HG02885 (cell line): ENCODE measurements at regions not wholly inside any gene's neighbourhood (a gene's known extent, or its start where the extent isn't known, plus 50 kb on each side); places are given as distances from the start of the nearest gene placed in this dataset.
"Not testable (repeated sequence)": the region's sequence is repeated elsewhere in the genome, so short reads cannot be mapped to it uniquely, and the experiment has no call there.

Source experiments
- ATAC-seq: cut with Tn5 transposase; IDR thresholded peaks from one replicate; pipeline ENCODE4 v1.9.1; 2021; ENCODE audit warnings: mild to moderate bottlenecking; ENCODE audit not compliant: unreplicated experiment, poor library complexity

DNA sequence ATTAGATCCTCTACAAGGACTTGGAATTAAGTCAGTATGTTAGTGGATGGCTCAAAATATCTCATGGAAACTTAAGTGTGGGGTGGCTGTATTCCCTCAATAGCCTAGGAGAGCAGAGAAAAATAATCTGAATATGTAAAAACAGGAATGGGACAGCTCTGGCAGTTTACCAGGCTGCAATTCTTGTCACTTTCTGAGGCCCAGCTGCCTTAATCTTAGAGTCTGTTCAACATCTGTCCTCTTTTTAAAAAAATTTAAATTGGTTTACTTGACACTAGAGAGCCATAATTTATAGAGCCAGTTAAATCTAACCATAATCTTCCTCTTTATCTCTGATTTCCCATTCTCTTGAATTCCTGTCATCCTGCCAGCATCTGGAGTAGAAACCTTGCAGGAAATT lies 109.2 kb upstream of the CXCL13 start:
- no peak for ATAC-seq

- ATAC-seq, result no peak
Measured at GRCh38 chr4:77500801-77501200, 104.8 kb upstream of the CXCL13 start.

DNA sequence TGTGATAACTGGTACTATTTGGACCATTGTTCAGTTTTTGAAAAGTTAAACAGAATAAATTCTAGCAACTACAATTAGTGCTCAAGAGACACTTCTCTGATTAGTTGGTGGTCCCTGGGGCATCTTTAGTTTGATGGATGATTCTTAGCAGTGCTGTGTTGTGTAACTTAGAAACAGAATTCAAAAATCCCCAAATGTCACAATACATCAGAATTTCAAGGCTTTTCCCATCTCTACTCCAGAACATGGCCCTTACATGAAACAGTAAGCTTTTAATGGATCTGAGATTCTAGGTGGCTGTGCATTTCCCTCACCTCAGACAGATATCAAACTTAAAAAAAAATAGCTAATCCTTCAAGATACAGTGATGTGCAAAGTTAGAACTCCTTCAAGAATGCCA lies 104.4 kb upstream of the CXCL13 start:
- ATAC-seq, result no peak

DNA sequence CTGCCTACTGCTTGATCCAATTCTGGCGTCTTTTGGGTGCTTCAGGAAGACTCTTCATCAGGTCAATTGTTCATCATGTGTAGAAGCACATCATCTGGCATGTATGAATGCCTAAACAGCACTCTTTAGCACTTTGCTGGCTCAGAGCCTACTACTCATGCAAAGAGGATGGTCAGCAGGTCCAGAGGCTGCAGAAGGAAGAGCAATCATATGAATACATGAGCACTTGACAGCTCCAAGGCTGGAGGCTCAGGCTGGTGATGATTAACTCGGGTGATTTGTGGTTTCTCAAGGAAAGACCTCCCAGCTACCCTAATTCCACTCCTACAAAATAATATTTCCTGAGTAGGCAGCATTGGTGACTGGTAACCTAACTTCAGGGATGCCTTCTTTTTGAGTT lies 103.8 kb upstream of the CXCL13 start:
- no peak for ATAC-seq

DNA sequence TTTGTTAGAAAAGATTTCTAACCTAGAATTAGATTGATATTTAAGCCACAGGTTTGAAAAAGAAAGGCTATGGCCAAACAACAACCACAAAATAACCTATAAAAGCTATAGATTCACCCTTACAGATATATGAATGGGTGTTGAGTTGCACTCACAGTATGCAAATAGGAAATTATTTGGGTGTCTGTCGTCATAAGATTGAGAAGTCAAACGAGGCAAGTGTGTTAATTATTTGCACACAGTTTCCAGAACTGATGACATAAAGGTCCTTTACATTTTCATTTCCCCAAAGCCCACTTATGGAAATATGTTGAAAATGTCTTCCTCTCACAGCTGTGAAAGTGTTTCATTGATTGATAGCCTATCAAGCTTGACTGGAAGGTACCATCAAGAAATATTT lies 101.2 kb upstream of the CXCL13 start:
- ATAC-seq, result no peak

GRCh38 chr4:77505275-77505957 lies 100.2 kb upstream of the CXCL13 start:
- no peak for ATAC-seq

GRCh38 chr4:77505958-77506319 lies 99.7 kb upstream of the CXCL13 start:
- ATAC-seq, result no peak

- no peak for ATAC-seq
Measured at GRCh38 chr4:77510367-77510766, 95.3 kb upstream of the CXCL13 start.

DNA sequence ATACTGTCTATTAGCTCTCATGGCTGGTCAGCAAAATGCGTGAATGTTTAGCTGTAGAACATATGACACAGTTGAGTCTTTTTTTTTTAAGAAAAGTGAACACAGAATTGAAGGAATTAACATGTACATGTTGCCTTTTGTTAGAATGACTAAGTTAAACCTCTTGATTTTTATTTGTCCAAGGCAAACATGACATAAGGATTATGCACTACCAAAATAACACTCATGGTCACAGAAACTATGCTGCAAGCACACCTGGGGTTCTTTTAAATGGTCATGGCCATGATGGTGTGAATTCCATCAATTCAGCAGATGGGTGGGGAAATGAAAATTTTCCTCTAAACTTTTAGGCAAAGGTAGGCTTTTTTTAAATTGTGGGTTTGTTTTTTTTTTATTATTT lies 80.1 kb upstream of the CXCL13 start:
- no peak for ATAC-seq

DNA sequence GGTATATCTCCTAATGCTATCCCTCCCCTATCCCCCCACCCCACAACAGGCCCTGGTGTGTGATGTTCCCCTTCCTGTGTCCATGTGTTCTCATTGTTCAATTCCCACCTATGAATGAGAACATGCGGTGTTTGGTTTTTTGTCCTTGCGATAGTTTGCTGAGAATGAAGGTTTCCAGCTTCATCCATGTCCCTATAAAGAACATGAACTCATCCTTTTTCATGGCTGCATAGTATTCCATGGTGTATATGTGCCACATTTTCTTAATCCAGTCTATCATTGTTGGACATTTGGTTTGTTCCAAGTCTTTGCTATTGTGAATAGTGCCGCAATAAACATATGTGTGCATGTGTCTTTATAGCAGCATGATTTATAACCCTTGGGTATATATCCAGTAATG lies 77.7 kb upstream of the CXCL13 start:
- ATAC-seq, result not testable (repeated sequence)

DNA sequence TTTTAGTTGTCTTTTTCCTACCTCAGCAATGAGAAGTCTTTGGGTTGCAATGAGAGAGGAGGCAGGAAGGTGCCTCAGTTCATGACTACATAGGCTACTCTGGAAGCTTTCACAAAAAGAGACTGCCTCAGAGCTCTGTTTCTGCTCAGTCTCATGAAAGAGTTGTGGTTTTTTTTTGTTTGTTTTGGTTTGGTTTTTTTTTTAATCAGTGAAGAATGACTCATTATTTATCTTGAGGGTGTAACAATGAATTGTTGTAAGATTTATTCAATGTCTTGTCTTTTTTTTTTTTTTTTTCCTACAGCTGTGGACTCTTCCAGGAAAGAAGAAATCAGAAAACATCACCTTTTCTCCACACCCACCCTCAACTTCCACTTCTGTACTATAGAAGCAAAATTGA lies 67.5 kb upstream of the CXCL13 start:
- no peak for ATAC-seq

DNA sequence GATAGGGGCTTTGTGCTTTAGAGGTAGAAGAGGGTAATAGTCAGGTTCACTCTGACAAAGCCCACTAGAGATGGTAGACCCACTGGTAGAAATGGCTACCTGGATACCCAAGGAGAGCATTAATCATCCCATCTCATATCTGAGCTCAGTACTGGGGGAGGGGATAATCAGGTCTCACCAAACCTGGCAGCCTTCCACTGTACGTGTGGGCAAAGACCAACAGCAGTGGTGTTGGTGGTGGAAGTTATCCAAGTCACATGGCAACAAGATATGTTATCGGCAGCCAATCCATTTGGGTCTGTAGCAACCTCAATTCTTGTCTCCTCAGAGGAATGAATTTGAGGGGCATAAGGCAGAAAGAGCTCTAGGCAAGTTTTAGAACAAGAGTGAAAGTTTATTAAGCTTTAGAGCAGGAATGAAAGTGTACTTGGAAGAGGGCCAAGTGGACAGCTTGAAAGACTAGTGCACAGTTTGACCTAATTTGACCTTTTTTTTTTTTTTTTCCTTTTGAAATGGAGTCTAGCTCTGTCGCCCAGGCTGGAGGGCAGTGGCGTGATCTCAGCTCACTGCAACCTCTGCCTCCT lies 67.0 kb upstream of the CXCL13 start:
- no peak for ATAC-seq
